ENCODE measurements at regions not wholly inside any gene's neighbourhood (a gene's known extent, or its start where the extent isn't known, plus 50 kb on each side); places are given as distances from the start of the nearest gene placed in this dataset.

GRCh38 chr5:136736021-136736420 is 370.7 kb upstream of the TRPC7 start:
- no peak overlapping the region for H2AFZ ChIP-seq (ENCODE audit: control insufficient read depth, low read depth, low read length)
- no peaks in the 10 kb centered on the region; the same call in 2 of the 3 replicates for H3K9me3 ChIP-seq (replicated peaks; ENCODE audit: control insufficient read depth, insufficient read depth, low read length)
- no peak overlapping the region for H3K9ac ChIP-seq (ENCODE audit: control insufficient read depth, insufficient read depth, low read length)
- no TSS peak for BruUV-seq (replicated peaks)
- intact Hi-C loops (cut with micrococcal nuclease; ENCODE audit: unreplicated experiment), result no loop called here
- H3K27me3 ChIP-seq (replicated peaks in 1 of 2; ENCODE audit: control insufficient read depth in 2 of 2, insufficient read depth in 2 of 2, low read length in 1 of 2), result no peaks in the 10 kb centered on the region
- H3K79me2 ChIP-seq (ENCODE audit: control insufficient read depth, insufficient read depth, low read length), result no peaks in the 10 kb centered on the region
- no peak overlapping the region for H3K27ac ChIP-seq (ENCODE audit: control insufficient read depth, insufficient read depth)
- ChIA-PET CTCF (no interaction called here), RAD21 (ENCODE audit: unreplicated experiment) (no interaction called here), SMC1A (ENCODE audit: uncharacterized antibody, unreplicated experiment) (no interaction called here), POLR2A (no interaction called here)
- no peak overlapping the region for H3K4me3 ChIP-seq
- TF ChIP-seq BCL3 (IDR thresholded peaks at IDR 0.05; ENCODE audit: borderline replicate concordance, insufficient read depth, low read depth, low read length, poor library complexity, severe bottlenecking) (no peak), STAT3 (IDR thresholded peaks at IDR 0.05; ENCODE audit: low read depth, low read length) (no peak), ZNF384 (IDR thresholded peaks at IDR 0.05; ENCODE audit: borderline replicate concordance, low read depth, low read length) (no peak), ATF3 (IDR thresholded peaks at IDR 0.05; ENCODE audit: borderline replicate concordance, extremely low read depth, low read depth, low read length) (no peak), MYC (IDR thresholded peaks at IDR 0.05; ENCODE audit: insufficient read depth, insufficient read length, insufficient replicate concordance, low read length, severe bottlenecking) (no peak), HSF1 (IDR thresholded peaks at IDR 0.05; ENCODE audit: low read depth, low read length) (no peak), IRF4 (IDR thresholded peaks at IDR 0.05; ENCODE audit: low read depth, low read length) (no peak), ETV6 (conservative IDR thresholded peaks at IDR 0.05 in 1 of 2, IDR thresholded peaks at IDR 0.05 in 1 of 2; ENCODE audit: borderline replicate concordance in 1 of 2, low read depth in 1 of 2) (no peak), NRF1 (conservative IDR thresholded peaks at IDR 0.05; ENCODE audit: low read depth, low read length) (no peak), CREM (IDR thresholded peaks at IDR 0.05; ENCODE audit: low read depth) (no peak), WRNIP1 (IDR thresholded peaks at IDR 0.05; ENCODE audit: borderline replicate concordance, low read depth, low read length) (no peak), BCL11A (IDR thresholded peaks at IDR 0.05; ENCODE audit: low read depth, low read length) (no peak), ZBTB4 (CRISPR knock-in tag; IDR thresholded peaks at IDR 0.05) (no peak), POLR2AphosphoS5 (IDR thresholded peaks at IDR 0.05; ENCODE audit: low read length) (no peak), CEBPB (IDR thresholded peaks at IDR 0.05; ENCODE audit: borderline replicate concordance in 1 of 2, low read depth in 2 of 2, low read length in 2 of 2) (no peak)
- no peaks in the 10 kb centered on the region for H3K4me1 ChIP-seq (ENCODE audit: control insufficient read depth, insufficient read depth, low read length)
- ATAC-seq (no peak), FAIRE-seq (no peak), DNase-seq (ENCODE audit: low read depth, low spot score) (no peak)
- in situ Hi-C loops (cut with MboI), result no loop called here
- H3K4me2 ChIP-seq (ENCODE audit: control insufficient read depth, insufficient read depth), result no peak overlapping the region
- H4K20me1 ChIP-seq (ENCODE audit: control insufficient read depth, insufficient read depth), result no peaks in the 10 kb centered on the region
- 43% methylated on average over 6 of the region's 6 CpGs for WGBS (ENCODE audit: insufficient coverage, insufficient replicate concordance, low lambda C conversion rate, missing lambda C conversion rate)
- no peaks in the 10 kb centered on the region for H3K36me3 ChIP-seq (ENCODE audit: control insufficient read depth in 2 of 2, insufficient read depth in 2 of 2, low read length in 1 of 2)

Measured in GM12878 (cell line).